Parathyroid adenoma (tissue), 2 donors: ENCODE measurements at regions not wholly inside any gene's neighbourhood (a gene's known extent, or its start where the extent isn't known, plus 50 kb on each side); places are given as distances from the start of the nearest gene placed in this dataset.

Source experiments
- H2AFZ ChIP-seq: fragments of 300-600 bp; sonication (generic); one replicate; pipeline ENCODE4 v1.7.0; 2017; ENCODE audit warnings: antibody characterized with exemption, mild to moderate bottlenecking
- H3K27ac ChIP-seq: fragments of 300-600 bp; sonication (generic); one replicate; pipeline ENCODE4 v1.7.0; 2017
- H3K27me3 ChIP-seq: fragments of 300-600 bp; sonication (generic); one replicate; pipeline ENCODE4 v1.7.0; 2017; ENCODE audit warnings: low read length; ENCODE audit not compliant: control insufficient read depth, insufficient read depth
- H3K36me3 ChIP-seq: fragments of 300-600 bp; sonication (generic); one replicate; pipeline ENCODE4 v1.7.0; 2017; ENCODE audit warnings: low read length; ENCODE audit not compliant: control insufficient read depth, insufficient read depth
- H3K4me1 ChIP-seq: fragments of 300-600 bp; sonication (generic); one replicate; pipeline ENCODE4 v1.7.0; 2017; ENCODE audit warnings: control low read depth
- H3K4me2 ChIP-seq: fragments of 300-600 bp; sonication (generic); one replicate; pipeline ENCODE4 v1.7.0; 2017; ENCODE audit warnings: low read length
- H3K4me3 ChIP-seq: fragments of 300-600 bp; sonication (generic); one replicate; pipeline ENCODE4 v1.7.0; 2017; ENCODE audit warnings: low read depth, low read length
- H3K79me2 ChIP-seq: fragments of 300-600 bp; sonication (generic); one replicate; pipeline ENCODE4 v1.7.0; 2017; ENCODE audit warnings: control low read depth
- H3K9ac ChIP-seq: fragments of 300-600 bp; sonication (generic); one replicate; pipeline ENCODE4 v1.7.0; 2017; ENCODE audit warnings: mild to moderate bottlenecking
- H3K9me3 ChIP-seq: fragments of 300-600 bp; sonication (generic); one replicate; pipeline ENCODE4 v1.7.0; 2017; ENCODE audit warnings: low read length; ENCODE audit not compliant: control insufficient read depth
- CTCF ChIP-seq: fragments of 300-600 bp; sonication (generic); IDR thresholded peaks from one replicate; pipeline ENCODE4 v1.7.0; 2017; ENCODE audit warnings: antibody characterized with exemption, mild to moderate bottlenecking
- donor health status: primary hyperparathyroidism.

- no peaks in the 10 kb centered on the region for H3K79me2 ChIP-seq
- H3K4me2 ChIP-seq, result no peak overlapping the region
- no peaks in the 10 kb centered on the region for H3K27me3 ChIP-seq
- TF ChIP-seq CTCF, result no peak
- H3K27ac ChIP-seq, result no peak overlapping the region
- no peak overlapping the region for H3K4me3 ChIP-seq
- H2AFZ ChIP-seq, result no peak overlapping the region
- no peaks in the 10 kb centered on the region for H3K36me3 ChIP-seq
- H3K9me3 ChIP-seq, result no peaks in the 10 kb centered on the region
- no peak overlapping the region for H3K9ac ChIP-seq
- H3K4me1 ChIP-seq, result no peaks in the 10 kb centered on the region
Observed at GRCh38 chr10:3943695-3944257, 158.8 kb upstream of the KLF6 start.

DNA sequence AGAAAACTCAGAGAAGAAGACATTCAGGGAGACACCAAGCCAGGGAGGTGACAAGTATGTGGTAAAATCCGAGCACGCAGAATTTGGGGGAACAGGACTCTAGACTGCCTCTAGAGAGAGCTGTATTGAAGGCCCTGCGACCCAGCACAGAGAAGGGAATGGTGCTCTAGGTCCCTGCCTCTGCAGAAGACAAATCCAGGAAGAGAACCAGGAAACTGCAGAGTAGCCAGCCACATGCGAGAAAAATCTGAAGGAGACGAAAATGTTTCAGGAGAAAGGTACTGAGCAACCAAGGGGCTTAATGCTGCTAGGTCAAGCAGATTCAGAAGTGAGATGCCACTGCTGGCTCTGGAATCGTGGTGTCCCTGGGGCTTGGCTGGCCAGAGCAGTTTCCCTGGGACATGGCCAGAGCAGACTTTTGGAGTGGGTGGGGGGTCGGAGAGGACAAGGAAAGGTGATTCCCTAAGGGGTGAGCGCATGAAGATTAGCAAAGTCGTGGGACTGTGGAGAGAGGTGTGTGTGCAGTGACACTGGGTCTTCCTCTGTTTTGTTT is 158.0 kb upstream of the KLF6 start:
- Histone ChIP-seq H3K79me2 (no peaks in the 10 kb centered on the region), H3K27ac (no peak overlapping the region), H2AFZ (no peak overlapping the region), H3K9ac (no peak overlapping the region), H3K4me1 (no peaks in the 10 kb centered on the region), H3K9me3 (no peaks in the 10 kb centered on the region), H3K36me3 (no peaks in the 10 kb centered on the region), H3K4me2 (no peak overlapping the region), H3K27me3 (no peaks in the 10 kb centered on the region), H3K4me3 (no peak overlapping the region)
- no peak for TF ChIP-seq CTCF

GRCh38 chr10:3941676-3942075 is 156.7 kb upstream of the KLF6 start:
- Histone ChIP-seq H3K4me1 (no peaks in the 10 kb centered on the region), H3K9ac (no peak overlapping the region), H3K4me2 (no peak overlapping the region), H3K27me3 (no peaks in the 10 kb centered on the region), H3K36me3 (no peaks in the 10 kb centered on the region), H2AFZ (no peak overlapping the region), H3K9me3 (no peaks in the 10 kb centered on the region), H3K4me3 (no peak overlapping the region), H3K27ac (no peak overlapping the region), H3K79me2 (no peaks in the 10 kb centered on the region)
- TF ChIP-seq CTCF, result no peak

DNA sequence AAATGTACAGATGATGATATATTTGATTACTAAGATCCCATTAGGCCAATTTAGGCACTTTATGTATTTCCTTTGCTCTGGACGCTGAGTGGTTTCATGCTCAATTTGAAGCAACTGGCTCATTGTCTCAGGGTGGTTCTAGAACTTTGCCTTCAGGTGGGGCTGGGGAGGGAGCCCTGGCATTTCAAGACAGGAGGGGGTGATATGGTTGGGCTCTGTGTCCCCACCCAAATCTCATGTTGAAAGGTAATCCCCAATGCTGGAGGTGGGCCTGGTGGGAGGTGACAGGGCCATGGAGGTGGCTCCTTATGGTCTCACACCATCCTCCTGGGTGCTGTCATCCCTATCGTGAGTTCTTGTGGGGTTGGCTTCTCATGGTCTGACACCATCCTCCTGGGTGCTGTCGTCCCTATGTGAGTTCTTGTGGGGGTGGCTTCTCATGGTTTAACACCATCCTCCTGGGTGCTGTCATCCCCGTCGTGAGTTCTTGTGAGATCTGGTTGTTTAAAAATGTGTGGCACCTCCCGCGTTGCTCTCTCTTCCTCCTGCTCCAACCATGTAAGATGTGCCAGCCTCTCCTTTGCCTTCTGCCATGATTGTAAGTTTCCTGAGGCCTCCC is 151.5 kb upstream of the KLF6 start:
- Histone ChIP-seq H3K4me3 (no peak overlapping the region), H3K9ac (no peak overlapping the region)

More for the DNA sequence above, 151.5 kb upstream of the KLF6 start:
- no peaks in the 10 kb centered on the region for H3K27me3 ChIP-seq
- H2AFZ ChIP-seq, result no peak overlapping the region
- no peaks in the 10 kb centered on the region for H3K4me1 ChIP-seq
- no peak overlapping the region for H3K4me2 ChIP-seq
- no peaks in the 10 kb centered on the region for H3K9me3 ChIP-seq
- peak overlapping the region; percentile 5 for H3K27ac ChIP-seq
- no peaks in the 10 kb centered on the region for H3K79me2 ChIP-seq
- no peak for TF ChIP-seq CTCF
- no peaks in the 10 kb centered on the region for H3K36me3 ChIP-seq
